Natural killer cell (primary cell): ENCODE measurements at regions not wholly inside any gene's neighbourhood (a gene's known extent, or its start where the extent isn't known, plus 50 kb on each side); places are given as distances from the start of the nearest gene placed in this dataset.

Experiments used
- ATAC-seq, 3 donors: fragments of 150-1000 bp in 2 of 3; fragments of 200-7000 bp in 1 of 3; cut with Tn5 transposase; 1 replicate in 1 of 3; 2 replicates in 2 of 3; pipeline ENCODE4 v1.10.0; 2021; ENCODE audit warnings: mild to moderate bottlenecking in 2 of 3, moderate library complexity in 2 of 3
- DNase-seq, 2 donors: peaks; one replicate each; pipeline versions ENCODE4 v3.0.0 to v3.0.0-alpha.2; 2013 to 2021; ENCODE audit warnings: mixed read lengths in 1 of 2
- H3K27ac ChIP-seq: one replicate; pipeline ENCODE4 v1.5.1; 2013; ENCODE audit warnings: mild to moderate bottlenecking, low read length
- H3K27me3 ChIP-seq: one replicate; pipeline ENCODE4 v1.6.1; 2013; ENCODE audit warnings: low read length; ENCODE audit not compliant: control insufficient read depth, insufficient read depth
- H3K36me3 ChIP-seq: one replicate; pipeline ENCODE4 v1.6.1; 2013; ENCODE audit warnings: low read length; ENCODE audit not compliant: control insufficient read depth, insufficient read depth
- H3K4me1 ChIP-seq: one replicate; pipeline ENCODE4 v1.6.1; 2013; ENCODE audit warnings: low read length; ENCODE audit not compliant: control insufficient read depth, insufficient read depth
- H3K4me3 ChIP-seq: one replicate; pipeline ENCODE4 v1.5.1; 2013; ENCODE audit warnings: low read length
- H3K9me3 ChIP-seq: one replicate; pipeline ENCODE4 v1.6.1; 2013; ENCODE audit warnings: low read length; ENCODE audit not compliant: control insufficient read depth, insufficient read depth
- H3K27ac Mint-ChIP-seq, 2 donors: one replicate each; pipeline ENCODE4 v1.8.0; 2022; ENCODE audit warnings: mild to moderate bottlenecking in 2 of 2, mixed read lengths in 2 of 2, moderate library complexity in 1 of 2
- H3K27me3 Mint-ChIP-seq, 2 donors: one replicate each; pipeline ENCODE4 v1.8.0; 2022; ENCODE audit warnings: low read depth in 2 of 2, mixed read lengths in 2 of 2
- H3K36me3 Mint-ChIP-seq: one replicate; pipeline ENCODE4 v1.8.0; 2022; ENCODE audit warnings: mixed read lengths
- H3K4me1 Mint-ChIP-seq, 2 donors: one replicate each; pipeline ENCODE4 v1.8.0; 2022; ENCODE audit warnings: mixed read lengths in 2 of 2
- H3K4me3 Mint-ChIP-seq: one replicate; pipeline ENCODE4 v1.8.0; 2022; ENCODE audit warnings: mild to moderate bottlenecking, moderate library complexity, mixed read lengths
- H3K9me3 Mint-ChIP-seq, 2 donors: one replicate each; pipeline ENCODE4 v1.8.0; 2022; ENCODE audit warnings: mixed read lengths in 2 of 2
- CTCF ChIP-seq: fragments of 200-600 bp; IDR thresholded peaks from one replicate; pipeline ENCODE4 v1.8.0; 2022; ENCODE audit warnings: antibody characterized with exemption
- WGBS: methylation state at CpG from one replicate; pipeline ENCODE4 v1.1.7; 2013; ENCODE audit warnings: missing lambda C conversion rate; ENCODE audit not compliant: insufficient coverage; 5-methylcytosine and 5-hydroxymethylcytosine counted together
- intact Hi-C: fragments of 100-400 bp; cut with micrococcal nuclease; formaldehyde crosslinking; loops from one replicate; pipeline ENCODE4 v1.14.2; 2022

- Histone ChIP-seq H3K4me3 (no peak overlapping the region), H3K27ac (no peak overlapping the region), H3K4me1 (no peaks in the 10 kb centered on the region), H3K9me3 (peaks cover 5% of the 10 kb centered on the region), H3K36me3 (no peaks in the 10 kb centered on the region), H3K27me3 (no peaks in the 10 kb centered on the region)
- Mint-ChIP-seq H3K27ac (no peak overlapping the region), H3K27me3 (no peaks in the 10 kb centered on the region), H3K9me3 (peaks cover 18 to 23% of the 10 kb centered on the region in 2 donors), H3K4me3 (no peak overlapping the region), H3K4me1 (no peaks in the 10 kb centered on the region), H3K36me3 (peaks cover 23% of the 10 kb centered on the region)
- 87% methylated on average over 1 of the region's 1 CpG for WGBS
- intact Hi-C loops: no loop called here
- DNase-seq (no peak), ATAC-seq (no peak)
- no peak for TF ChIP-seq CTCF
Measured at GRCh38 chr13:61994174-61994573, 578.5 kb upstream of the PCDH20 start.

GRCh38 chr13:61989978-61990377 lies 574.3 kb upstream of the PCDH20 start:
- Mint-ChIP-seq H3K27ac (no peak overlapping the region), H3K4me3 (no peak overlapping the region), H3K27me3 (no peaks in the 10 kb centered on the region), H3K9me3 (peaks cover 9 to 14% of the 10 kb centered on the region in 2 donors), H3K36me3 (peaks cover 7% of the 10 kb centered on the region), H3K4me1 (no peaks in the 10 kb centered on the region)
- ATAC-seq (no peak), DNase-seq (no peak)
- Histone ChIP-seq H3K27me3 (no peaks in the 10 kb centered on the region), H3K4me1 (no peaks in the 10 kb centered on the region), H3K9me3 (no peaks in the 10 kb centered on the region), H3K36me3 (no peaks in the 10 kb centered on the region), H3K27ac (no peak overlapping the region), H3K4me3 (no peak overlapping the region)
- TF ChIP-seq CTCF: no peak
- intact Hi-C loops: no loop called here
- WGBS: 67% methylated on average over 1 of the region's 3 CpGs

GRCh38 chr13:61988810-61989209 lies 573.2 kb upstream of the PCDH20 start:
- no peak for ATAC-seq
- H3K36me3 ChIP-seq: no peaks in the 10 kb centered on the region
- no peaks in the 10 kb centered on the region for H3K27me3 Mint-ChIP-seq
- H3K27ac ChIP-seq: no peak overlapping the region
- H3K9me3 ChIP-seq: no peaks in the 10 kb centered on the region
- peaks cover 4 to 8% of the 10 kb centered on the region in 2 donors for H3K9me3 Mint-ChIP-seq
- no peaks in the 10 kb centered on the region for H3K4me1 Mint-ChIP-seq
- 27% methylated on average over 2 of the region's 2 CpGs for WGBS
- no peaks in the 10 kb centered on the region for H3K4me1 ChIP-seq
- no peak overlapping the region for H3K4me3 ChIP-seq
- no peak for TF ChIP-seq CTCF
- H3K27ac Mint-ChIP-seq: no peak overlapping the region
- intact Hi-C loops: no loop called here
- no peak overlapping the region for H3K4me3 Mint-ChIP-seq
- H3K36me3 Mint-ChIP-seq: no peaks in the 10 kb centered on the region
- DNase-seq: no peak
- H3K27me3 ChIP-seq: no peaks in the 10 kb centered on the region

- no CpG with 5 or more reads among the region's 3 CpGs for WGBS
- no peak overlapping the region for H3K4me3 ChIP-seq
- Mint-ChIP-seq H3K4me3 (no peak overlapping the region), H3K4me1 (no peaks in the 10 kb centered on the region), H3K27me3 (no peaks in the 10 kb centered on the region), H3K9me3 (peaks cover 11 to 25% of the 10 kb centered on the region in 2 donors), H3K36me3 (no peaks in the 10 kb centered on the region), H3K27ac (no peak overlapping the region)
- no peak for TF ChIP-seq CTCF
- no peaks in the 10 kb centered on the region for H3K27me3 ChIP-seq
- H3K9me3 ChIP-seq: peaks cover 6% of the 10 kb centered on the region
- DNase-seq (no peak), ATAC-seq (no peak)
- no peak overlapping the region for H3K27ac ChIP-seq
- no peaks in the 10 kb centered on the region for H3K36me3 ChIP-seq
- no peaks in the 10 kb centered on the region for H3K4me1 ChIP-seq
- intact Hi-C loops: no loop called here
Measured at GRCh38 chr13:61975001-61975400, 559.4 kb upstream of the PCDH20 start.
